ENCODE measurements at regions not wholly inside any gene's neighbourhood (a gene's known extent, or its start where the extent isn't known, plus 50 kb on each side); places are given as distances from the start of the nearest gene placed in this dataset.
A peak's percentile ranks its signal among the peaks of the same experiment; 100 is the strongest.

DNA sequence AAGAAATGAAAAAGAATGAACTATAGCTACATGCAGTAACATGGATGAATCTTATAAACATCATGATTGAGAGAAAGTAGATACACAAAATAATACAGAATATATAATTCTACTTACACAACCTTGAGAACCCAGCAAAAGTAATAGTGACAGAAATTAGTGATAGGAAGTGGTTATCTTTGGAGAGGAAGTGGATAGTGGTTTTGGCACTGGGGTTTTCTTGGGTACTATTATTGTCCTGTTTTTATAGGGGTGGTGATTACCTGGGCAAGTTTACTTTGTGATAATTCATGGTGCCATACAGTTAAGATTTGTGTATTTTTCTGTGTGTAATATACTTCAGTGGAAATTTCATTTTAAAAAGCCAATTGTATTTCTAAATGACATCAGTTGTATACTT lies 352.7 kb downstream of the AEBP2 start:
- DNase-seq, result no peak
- intact Hi-C loops (cut with DNase I), result no loop called here
- no peak for ATAC-seq
- H3K9me3 ChIP-seq, result peaks cover 0 to 8% (median 0%) of the 10 kb centered on the region in 12 donors
- peaks cover 0 to 8% (median 0%) of the 10 kb centered on the region in 12 donors for H3K4me1 ChIP-seq
- no peak overlapping the region for H3K27ac ChIP-seq
- no peaks in the 10 kb centered on the region for H3K27me3 ChIP-seq
- H3K36me3 ChIP-seq, result no peaks in the 10 kb centered on the region
- H3K4me3 ChIP-seq, result no peak overlapping the region
- no peak for TF ChIP-seq POLR2A (IDR thresholded peaks at IDR 0.05)
- TF ChIP-seq, protein P1, sequence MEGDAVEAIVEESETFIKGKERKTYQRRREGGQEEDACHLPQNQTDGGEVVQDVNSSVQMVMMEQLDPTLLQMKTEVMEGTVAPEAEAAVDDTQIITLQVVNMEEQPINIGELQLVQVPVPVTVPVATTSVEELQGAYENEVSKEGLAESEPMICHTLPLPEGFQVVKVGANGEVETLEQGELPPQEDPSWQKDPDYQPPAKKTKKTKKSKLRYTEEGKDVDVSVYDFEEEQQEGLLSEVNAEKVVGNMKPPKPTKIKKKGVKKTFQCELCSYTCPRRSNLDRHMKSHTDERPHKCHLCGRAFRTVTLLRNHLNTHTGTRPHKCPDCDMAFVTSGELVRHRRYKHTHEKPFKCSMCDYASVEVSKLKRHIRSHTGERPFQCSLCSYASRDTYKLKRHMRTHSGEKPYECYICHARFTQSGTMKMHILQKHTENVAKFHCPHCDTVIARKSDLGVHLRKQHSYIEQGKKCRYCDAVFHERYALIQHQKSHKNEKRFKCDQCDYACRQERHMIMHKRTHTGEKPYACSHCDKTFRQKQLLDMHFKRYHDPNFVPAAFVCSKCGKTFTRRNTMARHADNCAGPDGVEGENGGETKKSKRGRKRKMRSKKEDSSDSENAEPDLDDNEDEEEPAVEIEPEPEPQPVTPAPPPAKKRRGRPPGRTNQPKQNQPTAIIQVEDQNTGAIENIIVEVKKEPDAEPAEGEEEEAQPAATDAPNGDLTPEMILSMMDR (IDR thresholded peaks at IDR 0.05), result no peak

DNA sequence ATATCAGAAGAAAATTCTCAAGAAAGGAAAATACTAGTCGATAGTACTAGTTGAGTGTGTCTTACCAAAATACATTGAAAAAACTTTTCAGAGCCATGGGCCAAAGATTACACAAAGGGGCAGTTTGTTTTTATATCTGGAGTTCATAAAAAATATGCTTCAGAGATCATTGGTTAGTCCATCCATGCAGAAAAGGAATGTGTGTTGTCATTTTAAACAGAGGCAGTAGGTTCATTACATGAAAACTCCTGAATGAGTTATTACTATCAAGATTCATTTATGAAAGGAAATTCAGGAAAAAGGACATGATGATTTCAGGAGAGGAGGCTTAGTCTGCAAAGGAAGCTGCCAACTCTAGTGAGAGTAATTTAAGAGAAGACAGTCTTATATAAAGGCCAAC lies 354.8 kb downstream of the AEBP2 start:
- TF ChIP-seq, protein P1 (IDR thresholded peaks at IDR 0.05), result no peak
- no peak for TF ChIP-seq POLR2A (IDR thresholded peaks at IDR 0.05)
- intact Hi-C loops (cut with DNase I), result no loop called here
- no peak overlapping the region for H3K4me3 ChIP-seq
- no peak for ATAC-seq
- no peaks in the 10 kb centered on the region for H3K36me3 ChIP-seq
- 50 to 74% (median 71%) methylated on average over 1 of the region's 1 CpG for WGBS, 4 donors
- no peak overlapping the region for H3K27ac ChIP-seq
- H3K9me3 ChIP-seq, result peaks cover 0 to 3% (median 0%) of the 10 kb centered on the region in 12 donors
- no peak for DNase-seq
- peaks cover 0 to 8% (median 0%) of the 10 kb centered on the region in 12 donors for H3K4me1 ChIP-seq
- H3K27me3 ChIP-seq, result no peaks in the 10 kb centered on the region

- ATAC-seq (no peak), DNase-seq (no peak)
- Histone ChIP-seq H3K4me1 (peaks cover 0 to 20% (median 4%) of the 10 kb centered on the region in 12 donors), H3K4me3 (no peak overlapping the region), H3K9me3 (peaks cover 0 to 3% (median 0%) of the 10 kb centered on the region in 12 donors), H3K27me3 (no peaks in the 10 kb centered on the region), H3K27ac (no peak overlapping the region), H3K36me3 (no peaks in the 10 kb centered on the region)
- 71 to 83% (median 80%) methylated on average over 7 of the region's 7 CpGs for WGBS, 4 donors
- TF ChIP-seq, protein P1 (IDR thresholded peaks at IDR 0.05), result no peak
- no peak for TF ChIP-seq POLR2A (IDR thresholded peaks at IDR 0.05)
- intact Hi-C loops (cut with DNase I), result no loop called here
Measured at GRCh38 chr12:19799216-19799615, 359.9 kb downstream of the AEBP2 start.

GRCh38 chr12:19799895-19800602 lies 360.8 kb downstream of the AEBP2 start:
- 55 to 73% (median 61%) methylated on average over 5 of the region's 5 CpGs for WGBS, 4 donors
- Histone ChIP-seq H3K27ac (peak overlapping the region in 4 of 12 donors; percentile 1 to 54 (median 30)), H3K9me3 (peaks cover 0 to 3% (median 0%) of the 10 kb centered on the region in 12 donors), H3K4me3 (no peak overlapping the region), H3K27me3 (no peaks in the 10 kb centered on the region), H3K36me3 (no peaks in the 10 kb centered on the region), H3K4me1 (peaks cover 0 to 18% (median 4%) of the 10 kb centered on the region in 12 donors)
- intact Hi-C loops (cut with DNase I), result no loop called here
- no peak for TF ChIP-seq POLR2A (IDR thresholded peaks at IDR 0.05)
- TF ChIP-seq, protein P1 (IDR thresholded peaks at IDR 0.05), result no peak
- DNase-seq (no peak), ATAC-seq (peak in 1 of 4 donors; percentile 55)

All from heart left ventricle (tissue), 16 donors.